SU-DHL-6 (cell line): ENCODE measurements at regions not wholly inside any gene's neighbourhood (a gene's known extent, or its start where the extent isn't known, plus 50 kb on each side); places are given as distances from the start of the nearest gene placed in this dataset.

ENCODE experiments used
- H2AFZ ChIP-seq: fragments of 200-600 bp; sonication (generic); 2 replicates; pipeline ENCODE4 v1.6.1; 2014; ENCODE audit warnings: low read depth, mild to moderate bottlenecking, moderate library complexity, mixed read lengths, antibody characterized with exemption, low read length; ENCODE audit not compliant: severe bottlenecking
- H3F3A ChIP-seq: fragments of 200-600 bp; shearing (Covaris generic); 2 replicates; pipeline ENCODE4 v1.6.0; 2016; ENCODE audit warnings: antibody characterized with exemption, mild to moderate bottlenecking; ENCODE audit not compliant: insufficient read depth
- H3K27ac ChIP-seq: fragments of 200-600 bp; sonication (generic); 2 replicates; pipeline ENCODE4 v1.5.1; 2016; ENCODE audit warnings: low read depth, mild to moderate bottlenecking, low read length, moderate library complexity, mixed read lengths
- H3K27me3 ChIP-seq: fragments of 200-600 bp; sonication (generic), shearing (Covaris generic); 2 replicates; pipeline ENCODE4 v1.6.0; 2014; ENCODE audit warnings: mild to moderate bottlenecking, low read length
- H3K36me3 ChIP-seq: fragments of 200-600 bp; sonication (generic); 2 replicates; pipeline ENCODE4 v1.6.1; 2014; ENCODE audit warnings: mild to moderate bottlenecking, low read length, mixed read lengths
- H3K4me2 ChIP-seq: fragments of 300-600, 200-600 bp; shearing (Covaris generic), sonication (generic); 2 replicates; pipeline ENCODE4 v1.6.0; 2014; ENCODE audit warnings: low read length, low read depth, mild to moderate bottlenecking; ENCODE audit not compliant: poor library complexity, severe bottlenecking
- H3K4me3 ChIP-seq: fragments of 200-600 bp; sonication (generic); 2 replicates; pipeline ENCODE4 v1.5.1; 2014; ENCODE audit warnings: antibody characterized with exemption, low read length, mild to moderate bottlenecking, mixed read lengths; ENCODE audit not compliant: insufficient read depth, poor library complexity, severe bottlenecking
- H3K79me2 ChIP-seq: fragments of 200-600 bp; sonication (generic); 2 replicates; pipeline ENCODE4 v1.6.1; 2014; ENCODE audit warnings: mild to moderate bottlenecking, low read length, moderate library complexity; ENCODE audit not compliant: insufficient read depth
- H3K9ac ChIP-seq: fragments of 200-600 bp; sonication (generic); 2 replicates; pipeline ENCODE4 v1.7.0; 2014; ENCODE audit warnings: mild to moderate bottlenecking, low read length
- H3K9me2 ChIP-seq: fragments of 200-600 bp; sonication (generic); replicated peaks from 2 replicates; pipeline ENCODE4 v1.6.1; 2014; ENCODE audit warnings: low read length; ENCODE audit not compliant: insufficient read depth
- H3K9me3 ChIP-seq: fragments of 200-600 bp; sonication (generic); 2 replicates; pipeline ENCODE4 v1.6.1; 2014; ENCODE audit warnings: low read length, mixed read lengths; ENCODE audit not compliant: insufficient read depth
- H4K20me1 ChIP-seq: fragments of 200-600 bp; sonication (generic); 2 replicates; pipeline ENCODE4 v1.6.1; 2014; ENCODE audit warnings: low read depth, mild to moderate bottlenecking, antibody characterized with exemption, low read length, moderate library complexity, mixed read lengths
- EZH2phosphoT487 ChIP-seq: fragments of 200-600 bp; sonication (generic), shearing (Covaris generic); conservative IDR thresholded peaks from 2 replicates; pipeline ENCODE4 v1.6.1; 2018; ENCODE audit warnings: mild to moderate bottlenecking, antibody characterized with exemption, low read length, moderate library complexity, mixed read lengths
- TF ChIP-seq, protein P1 (sequence below): fragments of 200-600 bp; sonication (generic); IDR thresholded peaks from one replicate; pipeline ENCODE4 v1.5.1; 2017; ENCODE audit warnings: antibody characterized with exemption, mild to moderate bottlenecking, low read length, moderate library complexity; ENCODE audit not compliant: insufficient read depth, poor library complexity, severe bottlenecking

DNA sequence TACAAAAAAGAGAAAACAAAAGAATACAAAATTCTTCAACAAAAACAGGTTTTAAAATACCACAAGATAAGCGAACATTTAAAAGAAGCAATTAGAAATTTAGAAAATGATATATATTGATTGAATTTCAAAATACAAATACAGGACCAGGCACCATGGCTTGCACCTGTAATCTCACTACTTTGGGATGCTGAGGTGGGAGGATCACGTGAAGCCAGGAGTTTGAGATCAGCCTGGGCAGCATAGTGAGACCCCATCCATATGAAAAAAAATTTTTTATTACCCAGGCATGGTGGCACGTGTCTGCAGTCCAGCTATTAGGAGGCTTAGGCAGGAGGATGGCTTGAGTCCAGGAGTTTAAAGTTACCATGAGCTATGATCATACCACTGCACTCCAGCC, 109.9 kb upstream of the SLC30A5 start:
- H3K36me3 ChIP-seq = no peaks in the 10 kb centered on the region
- no peak overlapping the region for H3K4me2 ChIP-seq
- H3F3A ChIP-seq = no peaks in the 10 kb centered on the region
- H3K9me3 ChIP-seq = 0 out of 2 replicates have a peak, but pooled peaks cover 1% of the 10 kb centered on the region
- no peaks in the 10 kb centered on the region for H3K9me2 ChIP-seq
- H4K20me1 ChIP-seq = no peaks in the 10 kb centered on the region
- H3K4me3 ChIP-seq = no peak overlapping the region
- no peak overlapping the region for H3K27ac ChIP-seq
- H3K27me3 ChIP-seq = no peaks in the 10 kb centered on the region
- no peak overlapping the region for H3K9ac ChIP-seq
- H3K79me2 ChIP-seq = no peaks in the 10 kb centered on the region
- H2AFZ ChIP-seq = no peak overlapping the region
- TF ChIP-seq, protein P1, sequence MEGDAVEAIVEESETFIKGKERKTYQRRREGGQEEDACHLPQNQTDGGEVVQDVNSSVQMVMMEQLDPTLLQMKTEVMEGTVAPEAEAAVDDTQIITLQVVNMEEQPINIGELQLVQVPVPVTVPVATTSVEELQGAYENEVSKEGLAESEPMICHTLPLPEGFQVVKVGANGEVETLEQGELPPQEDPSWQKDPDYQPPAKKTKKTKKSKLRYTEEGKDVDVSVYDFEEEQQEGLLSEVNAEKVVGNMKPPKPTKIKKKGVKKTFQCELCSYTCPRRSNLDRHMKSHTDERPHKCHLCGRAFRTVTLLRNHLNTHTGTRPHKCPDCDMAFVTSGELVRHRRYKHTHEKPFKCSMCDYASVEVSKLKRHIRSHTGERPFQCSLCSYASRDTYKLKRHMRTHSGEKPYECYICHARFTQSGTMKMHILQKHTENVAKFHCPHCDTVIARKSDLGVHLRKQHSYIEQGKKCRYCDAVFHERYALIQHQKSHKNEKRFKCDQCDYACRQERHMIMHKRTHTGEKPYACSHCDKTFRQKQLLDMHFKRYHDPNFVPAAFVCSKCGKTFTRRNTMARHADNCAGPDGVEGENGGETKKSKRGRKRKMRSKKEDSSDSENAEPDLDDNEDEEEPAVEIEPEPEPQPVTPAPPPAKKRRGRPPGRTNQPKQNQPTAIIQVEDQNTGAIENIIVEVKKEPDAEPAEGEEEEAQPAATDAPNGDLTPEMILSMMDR = no peak
- no peak for TF ChIP-seq EZH2phosphoT487

DNA sequence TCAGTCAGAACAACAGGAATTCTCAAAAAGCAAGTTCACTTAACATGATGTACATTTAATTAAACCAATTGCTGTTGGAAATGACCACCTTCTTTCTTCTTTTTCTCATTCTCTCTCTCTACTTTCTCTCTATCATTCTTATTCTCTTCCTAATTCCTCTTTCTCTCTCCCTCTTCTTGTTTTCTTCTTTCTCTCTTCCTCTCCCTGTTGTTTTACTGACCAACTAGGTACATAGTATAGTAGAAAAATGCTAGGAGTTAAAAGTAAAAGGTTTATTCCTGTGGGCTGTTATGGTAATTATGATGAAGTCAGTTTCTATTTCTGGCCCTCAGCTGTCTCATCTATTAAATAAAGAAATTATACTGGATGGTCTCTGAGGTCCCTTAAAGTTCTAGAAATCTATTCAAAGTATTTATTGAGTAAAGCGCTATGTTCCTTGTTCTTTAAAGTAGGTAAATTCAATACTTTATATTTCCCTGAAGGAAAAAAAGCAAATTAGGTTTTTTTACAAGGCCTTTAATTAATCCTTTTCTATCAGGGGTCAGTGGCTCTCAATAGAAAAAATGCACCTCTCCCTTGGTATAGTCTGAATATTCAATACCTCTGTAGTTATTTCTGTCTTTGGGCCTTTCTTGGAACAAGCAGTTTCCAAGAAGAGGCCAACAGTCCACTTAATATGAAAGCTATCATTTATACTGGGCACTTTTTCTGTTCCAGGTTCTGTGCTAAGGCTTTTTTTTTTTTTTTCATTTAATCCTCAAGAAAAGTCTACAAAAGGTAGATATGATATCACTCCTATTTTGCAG, 102.3 kb upstream of the SLC30A5 start:
- Histone ChIP-seq H3K9ac (no peak overlapping the region), H4K20me1 (no peaks in the 10 kb centered on the region), H3K9me2 (no peaks in the 10 kb centered on the region), H3F3A (no peaks in the 10 kb centered on the region), H3K9me3 (no peaks in the 10 kb centered on the region), H3K4me2 (no peak overlapping the region), H3K79me2 (no peaks in the 10 kb centered on the region), H3K27me3 (no peaks in the 10 kb centered on the region), H3K27ac (no peak overlapping the region), H3K4me3 (no peak overlapping the region), H3K36me3 (no peaks in the 10 kb centered on the region), H2AFZ (no peak overlapping the region)
- no peak for TF ChIP-seq EZH2phosphoT487

DNA sequence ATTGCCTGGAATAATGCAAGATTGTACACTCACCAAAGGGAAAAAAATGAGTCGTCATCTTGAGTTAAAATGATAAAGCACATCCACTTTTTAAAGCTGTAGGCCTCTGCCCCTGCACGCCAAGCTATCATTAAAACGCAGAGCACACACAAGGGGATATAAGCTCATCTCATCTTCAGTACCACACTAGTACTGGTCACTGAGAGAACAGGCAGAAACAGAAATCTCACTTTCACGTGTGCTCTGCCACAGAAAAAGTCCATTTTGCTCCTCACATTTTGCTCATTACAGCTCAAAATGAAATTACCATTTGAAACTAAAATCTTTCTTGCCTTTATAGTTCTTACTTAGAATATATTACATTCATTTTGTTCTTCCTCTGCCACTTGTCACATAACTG, 99.2 kb upstream of the SLC30A5 start:
- Histone ChIP-seq H4K20me1 (no peaks in the 10 kb centered on the region), H2AFZ (no peak overlapping the region), H3K27me3 (no peaks in the 10 kb centered on the region), H3K4me2 (no peak overlapping the region), H3K9me2 (no peaks in the 10 kb centered on the region), H3F3A (no peaks in the 10 kb centered on the region), H3K36me3 (no peaks in the 10 kb centered on the region), H3K27ac (no peak overlapping the region), H3K9me3 (no peaks in the 10 kb centered on the region), H3K4me3 (no peak overlapping the region), H3K79me2 (no peaks in the 10 kb centered on the region), H3K9ac (no peak overlapping the region)
- TF ChIP-seq EZH2phosphoT487 = no peak
- TF ChIP-seq, protein P1 = no peak

DNA sequence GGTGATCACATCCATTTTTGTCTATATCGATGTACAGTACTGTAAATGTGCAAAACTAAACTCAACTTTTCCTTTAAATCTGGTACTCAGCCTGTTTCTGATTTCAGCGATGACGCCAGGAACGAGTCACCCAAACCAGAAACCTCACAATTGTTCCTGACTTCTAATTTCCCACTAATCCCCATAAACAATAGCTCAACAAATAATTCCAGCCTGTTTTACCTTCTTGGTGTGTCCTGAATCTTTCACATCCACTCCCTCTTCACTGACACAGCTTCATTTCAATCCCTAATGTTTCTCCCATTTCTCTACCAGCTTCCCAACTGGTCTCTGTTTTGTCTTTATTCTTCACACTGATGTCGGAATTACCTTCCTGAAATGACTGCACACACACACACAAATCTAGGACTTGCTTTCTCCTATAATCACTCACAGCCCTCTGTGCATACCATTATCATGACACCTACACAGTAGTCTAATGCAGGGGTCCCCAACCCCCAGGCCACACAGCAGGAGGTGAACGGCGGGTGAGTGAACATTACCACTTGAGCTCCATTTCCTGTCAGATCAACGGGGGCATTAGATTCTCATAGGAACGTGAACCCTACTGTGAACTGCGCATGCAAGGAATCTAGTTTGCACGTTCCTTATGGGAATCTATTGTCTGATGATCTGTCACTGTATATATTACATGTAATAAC, 97.8 kb upstream of the SLC30A5 start:
- H3K9ac ChIP-seq = no peak overlapping the region
- no peaks in the 10 kb centered on the region for H4K20me1 ChIP-seq
- H3K4me3 ChIP-seq = no peak overlapping the region
- H3K27me3 ChIP-seq = no peaks in the 10 kb centered on the region
- H3K79me2 ChIP-seq = no peaks in the 10 kb centered on the region
- TF ChIP-seq EZH2phosphoT487 = no peak
- TF ChIP-seq, protein P1 = no peak
- H3K36me3 ChIP-seq = no peaks in the 10 kb centered on the region
- H3F3A ChIP-seq = no peaks in the 10 kb centered on the region
- H2AFZ ChIP-seq = no peak overlapping the region
- H3K27ac ChIP-seq = no peak overlapping the region
- H3K4me2 ChIP-seq = no peak overlapping the region
- no peaks in the 10 kb centered on the region for H3K9me2 ChIP-seq
- no peaks in the 10 kb centered on the region for H3K9me3 ChIP-seq
